MCF 10A (cell line): ENCODE measurements at regions not wholly inside any gene's neighbourhood (a gene's known extent, or its start where the extent isn't known, plus 50 kb on each side); places are given as distances from the start of the nearest gene placed in this dataset.

Experiments
- BruUV-seq: library from RNA; stranded (reverse); fragments of 400-500 nt; replicated peaks from 2 replicates; lab custom pipeline; 2021; lab: Mats Ljungman, UMichigan
- CTCF ChIA-PET: fragments of 300-600 bp; sonication (Branson Sonifier 250); formaldehyde crosslinking; extraction: SDS; loops from one replicate; lab custom pipeline; 2021; ENCODE audit warnings: antibody characterized with exemption, inconsistent platforms; lab: Yijun Ruan, JAX
- POLR2A ChIA-PET: fragments of 300-600, 350-650 bp; sonication (Branson Sonifier 250); formaldehyde crosslinking; extraction: SDS; loops from one replicate; lab custom pipeline; 2020; ENCODE audit warnings: antibody characterized with exemption, inconsistent platforms; lab: Yijun Ruan, JAX
- DNase-seq: peaks from one replicate; pipeline ENCODE4 v3.0.0-alpha.2; 2018; ENCODE audit not compliant: unreplicated experiment
- H3K27ac Mint-ChIP-seq: one replicate; pipeline ENCODE4 v1.8.0; 2022; ENCODE audit warnings: mild to moderate bottlenecking, low read depth, mixed read lengths; ENCODE audit not compliant: unreplicated experiment
- H3K27me3 Mint-ChIP-seq: one replicate; pipeline ENCODE4 v1.8.0; 2022; ENCODE audit warnings: mixed read lengths; ENCODE audit not compliant: insufficient read depth, unreplicated experiment
- H3K36me3 Mint-ChIP-seq: one replicate; pipeline ENCODE4 v1.8.0; 2022; ENCODE audit warnings: mild to moderate bottlenecking, moderate library complexity, mixed read lengths; ENCODE audit not compliant: insufficient read depth, unreplicated experiment
- H3K4me1 Mint-ChIP-seq: one replicate; pipeline ENCODE4 v1.8.0; 2022; ENCODE audit warnings: mixed read lengths; ENCODE audit not compliant: insufficient read depth, unreplicated experiment
- H3K4me3 Mint-ChIP-seq: one replicate; pipeline ENCODE4 v1.8.0; 2022; ENCODE audit warnings: mild to moderate bottlenecking, moderate library complexity, mixed read lengths; ENCODE audit not compliant: unreplicated experiment
- H3K9me3 Mint-ChIP-seq: one replicate; pipeline ENCODE4 v1.8.0; 2022; ENCODE audit warnings: mixed read lengths; ENCODE audit not compliant: unreplicated experiment
- intact Hi-C: fragments of 100-400 bp; cut with micrococcal nuclease; formaldehyde crosslinking; loops from 2 replicates; pipeline ENCODE4 v1.14.1; 2022
- TF ChIP-seq, protein P1 (sequence below): fragments of 200-600 bp; IDR thresholded peaks from one replicate; pipeline ENCODE4 v1.8.0; 2022; ENCODE audit warnings: antibody characterized with exemption, mild to moderate bottlenecking; ENCODE audit not compliant: unreplicated experiment

DNA sequence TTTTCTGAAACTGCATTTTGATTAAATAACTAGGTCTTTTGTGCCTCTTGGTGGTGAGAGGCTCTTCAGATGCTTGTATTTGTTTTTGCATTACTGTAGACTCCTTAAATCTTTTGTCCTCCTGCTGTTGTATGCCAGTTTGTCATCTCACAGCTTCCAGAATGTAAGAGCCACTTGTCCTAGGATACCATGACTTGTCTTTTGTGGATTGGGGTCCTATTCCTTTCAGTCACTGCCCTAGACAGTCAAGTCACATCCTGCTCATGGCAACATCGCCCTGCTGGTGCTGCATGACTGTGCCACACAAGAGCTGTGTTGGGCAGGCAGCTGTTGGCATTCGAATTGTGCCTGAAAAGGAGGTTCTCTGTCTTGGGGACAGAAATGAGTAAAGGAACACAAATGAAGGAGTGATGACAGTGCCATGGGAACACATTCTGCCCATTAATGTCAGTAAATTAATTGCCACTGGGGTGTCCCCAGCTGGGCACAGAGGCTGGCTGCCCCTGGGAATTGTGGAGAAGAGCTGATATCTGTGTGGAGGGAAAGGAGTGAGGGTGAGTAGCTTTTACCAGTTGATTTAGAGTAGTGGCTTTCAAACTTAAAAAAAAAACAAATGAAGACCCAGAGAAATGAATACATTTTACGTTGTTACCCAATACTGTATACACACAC lies 140.3 kb downstream of the ARL6IP6 start:
- ChIA-PET POLR2A (no interaction called here), CTCF (interaction anchor here (0.8 to 5.1 kb wide), 5 partner anchors 19 to 620 kb away, joined by 3 to 50 read pairs (median 3); no protein-coding TSS in a partner anchor)
- H3K27ac Mint-ChIP-seq, result no peak overlapping the region
- no peak overlapping the region for H3K4me3 Mint-ChIP-seq
- peaks cover 12% of the 10 kb centered on the region for H3K9me3 Mint-ChIP-seq
- H3K27me3 Mint-ChIP-seq, result no peaks in the 10 kb centered on the region
- intact Hi-C loops, result no loop called here
- TF ChIP-seq, protein P1, sequence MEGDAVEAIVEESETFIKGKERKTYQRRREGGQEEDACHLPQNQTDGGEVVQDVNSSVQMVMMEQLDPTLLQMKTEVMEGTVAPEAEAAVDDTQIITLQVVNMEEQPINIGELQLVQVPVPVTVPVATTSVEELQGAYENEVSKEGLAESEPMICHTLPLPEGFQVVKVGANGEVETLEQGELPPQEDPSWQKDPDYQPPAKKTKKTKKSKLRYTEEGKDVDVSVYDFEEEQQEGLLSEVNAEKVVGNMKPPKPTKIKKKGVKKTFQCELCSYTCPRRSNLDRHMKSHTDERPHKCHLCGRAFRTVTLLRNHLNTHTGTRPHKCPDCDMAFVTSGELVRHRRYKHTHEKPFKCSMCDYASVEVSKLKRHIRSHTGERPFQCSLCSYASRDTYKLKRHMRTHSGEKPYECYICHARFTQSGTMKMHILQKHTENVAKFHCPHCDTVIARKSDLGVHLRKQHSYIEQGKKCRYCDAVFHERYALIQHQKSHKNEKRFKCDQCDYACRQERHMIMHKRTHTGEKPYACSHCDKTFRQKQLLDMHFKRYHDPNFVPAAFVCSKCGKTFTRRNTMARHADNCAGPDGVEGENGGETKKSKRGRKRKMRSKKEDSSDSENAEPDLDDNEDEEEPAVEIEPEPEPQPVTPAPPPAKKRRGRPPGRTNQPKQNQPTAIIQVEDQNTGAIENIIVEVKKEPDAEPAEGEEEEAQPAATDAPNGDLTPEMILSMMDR, result no peak
- H3K36me3 Mint-ChIP-seq, result no peaks in the 10 kb centered on the region
- no TSS peak for BruUV-seq
- no peak for DNase-seq
- H3K4me1 Mint-ChIP-seq, result no peaks in the 10 kb centered on the region

GRCh38 chr2:152846697-152847470 lies 128.5 kb downstream of the ARL6IP6 start:
- no peak overlapping the region for H3K4me3 Mint-ChIP-seq
- no TSS peak for BruUV-seq
- H3K9me3 Mint-ChIP-seq, result no peaks in the 10 kb centered on the region
- CTCF ChIA-PET, result interaction anchor here (0.8 kb wide), 1 partner anchor 9 kb away, joined by 3 read pairs; no protein-coding TSS in a partner anchor
- no peaks in the 10 kb centered on the region for H3K27me3 Mint-ChIP-seq
- TF ChIP-seq, protein P1, result no peak
- no peak overlapping the region for H3K27ac Mint-ChIP-seq
- no peaks in the 10 kb centered on the region for H3K4me1 Mint-ChIP-seq
- DNase-seq, result no peak
- intact Hi-C loops, result no loop called here
- H3K36me3 Mint-ChIP-seq, result no peaks in the 10 kb centered on the region
- POLR2A ChIA-PET, result no interaction called here

GRCh38 chr2:152835674-152836073 lies 117.3 kb downstream of the ARL6IP6 start:
- peaks cover 3% of the 10 kb centered on the region for H3K9me3 Mint-ChIP-seq
- no peak overlapping the region for H3K4me3 Mint-ChIP-seq
- peaks cover 10% of the 10 kb centered on the region for H3K27me3 Mint-ChIP-seq
- ChIA-PET CTCF (no interaction called here), POLR2A (no interaction called here)
- no peaks in the 10 kb centered on the region for H3K4me1 Mint-ChIP-seq
- intact Hi-C loops, result no loop called here
- DNase-seq, result no peak
- BruUV-seq, result no TSS peak
- TF ChIP-seq, protein P1, result no peak
- no peak overlapping the region for H3K27ac Mint-ChIP-seq
- H3K36me3 Mint-ChIP-seq, result no peaks in the 10 kb centered on the region

- Mint-ChIP-seq H3K4me3 (no peak overlapping the region), H3K36me3 (no peaks in the 10 kb centered on the region), H3K27me3 (no peaks in the 10 kb centered on the region), H3K9me3 (no peaks in the 10 kb centered on the region), H3K4me1 (no peaks in the 10 kb centered on the region), H3K27ac (no peak overlapping the region)
- CTCF ChIA-PET, result interaction anchor here (0.7 to 1.4 kb wide), 3 partner anchors 34 to 651 kb away, joined by 3 read pairs; partner anchors contain the start of gene RPRM
- POLR2A ChIA-PET, result no interaction called here
- intact Hi-C loops, result no loop called here
- BruUV-seq, result no TSS peak
- DNase-seq, result no peak
- TF ChIP-seq, protein P1, result no peak
Measured at GRCh38 chr2:152827944-152828343, 109.5 kb downstream of the ARL6IP6 start.
